ENCODE measurements at regions not wholly inside any gene's neighbourhood (a gene's known extent, or its start where the extent isn't known, plus 50 kb on each side); places are given as distances from the start of the nearest gene placed in this dataset.

DNA sequence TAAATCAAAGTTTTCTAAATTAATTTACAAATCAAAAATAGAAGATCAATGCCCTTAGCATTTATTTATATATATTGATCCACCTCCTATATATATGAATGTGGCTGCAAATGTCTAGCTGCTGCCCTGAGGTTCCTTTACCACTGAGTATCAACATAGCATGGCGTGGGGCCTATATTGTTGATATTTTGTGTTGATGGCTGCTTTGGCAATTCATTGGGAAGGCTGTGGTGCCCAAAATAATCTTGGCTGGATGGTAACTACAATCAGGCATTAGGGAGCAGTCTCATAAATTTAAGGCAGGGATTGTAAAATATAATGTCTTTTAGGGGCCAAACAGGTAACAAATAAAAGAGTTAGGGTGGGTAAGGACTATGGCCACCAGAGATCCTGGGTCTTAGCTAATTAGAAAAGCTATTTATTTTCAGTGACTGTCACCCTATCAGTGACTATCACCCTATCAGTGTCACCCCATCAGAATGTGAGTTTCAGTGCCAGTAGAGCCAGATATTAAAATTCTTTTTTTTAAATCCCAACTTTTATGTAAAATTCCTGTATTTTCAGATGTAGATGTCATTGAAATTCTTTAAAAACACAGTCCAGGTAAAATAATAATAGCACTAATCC, 190.7 kb upstream of the PCSK5 start:
- TF ChIP-seq YY1 (IDR thresholded peaks at IDR 0.05; ENCODE audit: extremely low read depth, insufficient replicate concordance, low read depth, low read length): no peak
- TF ChIP-seq, protein P1, sequence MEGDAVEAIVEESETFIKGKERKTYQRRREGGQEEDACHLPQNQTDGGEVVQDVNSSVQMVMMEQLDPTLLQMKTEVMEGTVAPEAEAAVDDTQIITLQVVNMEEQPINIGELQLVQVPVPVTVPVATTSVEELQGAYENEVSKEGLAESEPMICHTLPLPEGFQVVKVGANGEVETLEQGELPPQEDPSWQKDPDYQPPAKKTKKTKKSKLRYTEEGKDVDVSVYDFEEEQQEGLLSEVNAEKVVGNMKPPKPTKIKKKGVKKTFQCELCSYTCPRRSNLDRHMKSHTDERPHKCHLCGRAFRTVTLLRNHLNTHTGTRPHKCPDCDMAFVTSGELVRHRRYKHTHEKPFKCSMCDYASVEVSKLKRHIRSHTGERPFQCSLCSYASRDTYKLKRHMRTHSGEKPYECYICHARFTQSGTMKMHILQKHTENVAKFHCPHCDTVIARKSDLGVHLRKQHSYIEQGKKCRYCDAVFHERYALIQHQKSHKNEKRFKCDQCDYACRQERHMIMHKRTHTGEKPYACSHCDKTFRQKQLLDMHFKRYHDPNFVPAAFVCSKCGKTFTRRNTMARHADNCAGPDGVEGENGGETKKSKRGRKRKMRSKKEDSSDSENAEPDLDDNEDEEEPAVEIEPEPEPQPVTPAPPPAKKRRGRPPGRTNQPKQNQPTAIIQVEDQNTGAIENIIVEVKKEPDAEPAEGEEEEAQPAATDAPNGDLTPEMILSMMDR (IDR thresholded peaks at IDR 0.05 in 2 of 3, conservative IDR thresholded peaks at IDR 0.05 in 1 of 3; ENCODE audit: borderline replicate concordance in 1 of 3, insufficient read depth in 1 of 3, low read depth in 2 of 3, low read length in 2 of 3): no peak
- no peak for TF ChIP-seq EZH2 (IDR thresholded peaks at IDR 0.05)
- no peak for TF ChIP-seq POLR2A (IDR thresholded peaks at IDR 0.05; ENCODE audit: borderline replicate concordance, extremely low read depth, insufficient read depth, insufficient read length)
- TF ChIP-seq REST (IDR thresholded peaks at IDR 0.05; ENCODE audit: low read depth): no peak
- TF ChIP-seq CBX3 (IDR thresholded peaks at IDR 0.05; ENCODE audit: low read depth): no peak
- no peak for TF ChIP-seq RAD21 (IDR thresholded peaks at IDR 0.05; ENCODE audit: low read depth)
- TF ChIP-seq JUND (IDR thresholded peaks at IDR 0.05): no peak
- TF ChIP-seq CEBPB (IDR thresholded peaks at IDR 0.05; ENCODE audit: low read depth): no peak
- TF ChIP-seq EGR1 (IDR thresholded peaks at IDR 0.05; ENCODE audit: low read depth): no peak
